Stimulated activated CD8-positive, alpha-beta memory T cell treated with anti-CD3 and anti-CD28 coated beads, Interleukin-7, amount 100 ng/mL, for 4 hours (primary cell): ENCODE measurements at regions not wholly inside any gene's neighbourhood (a gene's known extent, or its start where the extent isn't known, plus 50 kb on each side); places are given as distances from the start of the nearest gene placed in this dataset.

Source experiments
- DNase-seq, 2 donors: peaks; one replicate each; pipeline ENCODE4 v3.0.0-alpha.2; 2020; ENCODE audit warnings: low read depth in 2 of 2

- DNase-seq: no peak
These were observed 1013.1 kb upstream of the TMEM132C start for GRCh38 chr12:127253797-127254327.

GRCh38 chr12:127254420-127254955, 1012.5 kb upstream of the TMEM132C start:
- no peak for DNase-seq

DNA sequence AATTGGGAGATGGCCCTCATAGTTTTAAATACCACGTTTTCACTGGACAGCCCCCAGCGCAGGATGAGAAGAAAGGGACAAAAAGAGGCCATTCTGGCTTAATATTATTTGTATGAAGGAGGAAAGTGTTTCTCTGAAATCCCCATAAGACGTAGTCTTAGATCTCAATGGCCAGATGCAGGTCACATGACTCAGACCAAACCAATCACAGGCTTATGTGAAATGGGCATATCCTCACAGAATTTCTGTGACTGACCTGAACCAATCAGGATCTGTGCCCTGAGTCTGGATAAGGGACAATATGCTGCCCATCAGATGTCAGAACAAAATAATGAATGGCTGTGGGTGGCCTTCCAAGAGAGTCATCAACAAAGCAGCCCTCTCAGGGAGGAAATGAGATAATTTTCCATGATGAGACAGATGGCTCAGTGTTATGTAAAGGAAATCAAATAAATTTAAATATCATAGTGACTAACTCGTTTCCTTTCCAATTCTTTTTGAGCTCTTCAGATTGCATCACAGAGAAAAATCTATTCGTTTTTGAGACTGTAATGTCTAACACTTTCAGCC, 1009.5 kb upstream of the TMEM132C start:
- DNase-seq: no peak

DNA sequence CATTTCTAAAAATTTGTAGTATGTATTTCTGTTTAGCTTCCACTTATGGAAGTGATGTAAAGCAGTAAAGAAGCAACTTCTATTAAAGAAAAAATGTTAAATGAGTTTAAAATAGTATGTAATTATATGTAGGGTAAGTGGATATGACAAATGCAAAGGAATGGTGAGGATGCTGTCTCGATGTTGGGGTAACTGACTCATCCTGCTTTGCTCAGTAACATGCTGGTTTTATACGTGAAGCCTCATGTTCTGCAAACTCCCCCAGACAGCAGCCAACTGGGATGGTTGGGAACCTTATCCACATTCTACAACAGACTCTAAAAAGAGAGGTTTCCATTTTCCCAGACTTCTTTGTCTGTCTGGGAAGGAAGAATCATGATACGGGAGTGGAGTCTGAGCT, 1006.4 kb upstream of the TMEM132C start:
- no peak for DNase-seq

- no peak for DNase-seq
These were observed 1006.0 kb upstream of the TMEM132C start for GRCh38 chr12:127260999-127261398.

DNA sequence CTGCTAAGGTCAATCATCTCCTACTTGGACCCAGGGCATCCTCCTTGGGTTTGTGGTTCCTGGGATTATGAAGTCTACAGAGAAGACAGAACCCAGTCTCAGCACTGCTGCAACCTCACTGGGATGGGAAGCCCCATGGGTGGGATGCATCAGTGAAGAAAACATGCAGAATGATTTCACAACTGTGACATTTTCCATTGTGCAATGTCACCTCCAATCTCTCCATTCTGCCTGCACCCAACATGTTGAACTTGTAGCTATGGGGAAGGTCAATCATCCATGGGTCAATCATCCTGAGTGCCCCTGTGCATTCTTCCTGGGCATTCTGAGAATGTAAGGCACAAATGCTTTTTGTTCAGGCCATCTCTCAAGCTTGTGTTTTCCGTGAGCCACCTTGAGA, 1004.4 kb upstream of the TMEM132C start:
- no peak for DNase-seq

DNA sequence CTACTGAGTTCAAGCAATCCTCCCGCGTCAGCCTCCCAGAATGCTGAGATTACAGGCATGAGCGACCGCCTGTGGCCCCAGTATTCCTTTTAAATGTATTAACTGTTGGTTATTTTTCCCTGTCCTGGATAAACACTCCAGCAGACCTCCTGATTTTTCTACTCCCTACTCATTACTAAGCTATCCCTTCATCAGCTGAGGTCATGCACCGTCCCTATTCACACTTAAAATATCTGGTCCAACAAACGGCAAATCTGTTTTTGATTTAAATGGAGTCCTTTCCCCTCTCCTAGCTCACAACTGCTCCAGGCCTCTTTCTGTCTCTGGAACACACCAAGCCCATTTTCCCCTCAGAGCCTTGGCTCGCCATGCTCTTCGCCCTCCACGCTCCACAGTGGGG, 1003.3 kb upstream of the TMEM132C start:
- DNase-seq: no peak

GRCh38 chr12:127267128-127267527, 999.8 kb upstream of the TMEM132C start:
- DNase-seq: no peak

DNA sequence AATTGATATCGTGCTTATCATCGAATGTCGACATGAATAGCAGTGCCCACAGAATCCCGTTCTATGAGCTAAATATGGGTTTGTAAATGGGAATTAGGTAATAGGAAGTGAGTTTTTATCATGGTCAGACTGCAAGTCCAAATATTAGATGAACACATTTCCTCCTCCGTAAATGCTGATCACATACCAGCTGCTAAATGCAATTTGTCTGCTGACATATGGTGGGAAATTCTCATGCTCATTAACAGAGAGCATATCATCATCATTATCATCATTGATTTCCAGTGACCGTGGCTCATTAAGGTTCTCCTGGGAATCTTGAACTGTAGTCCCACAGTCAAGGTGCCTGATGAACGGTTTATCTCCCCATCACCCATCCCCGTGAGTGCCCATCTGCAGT, 998.8 kb upstream of the TMEM132C start:
- DNase-seq: no peak

DNA sequence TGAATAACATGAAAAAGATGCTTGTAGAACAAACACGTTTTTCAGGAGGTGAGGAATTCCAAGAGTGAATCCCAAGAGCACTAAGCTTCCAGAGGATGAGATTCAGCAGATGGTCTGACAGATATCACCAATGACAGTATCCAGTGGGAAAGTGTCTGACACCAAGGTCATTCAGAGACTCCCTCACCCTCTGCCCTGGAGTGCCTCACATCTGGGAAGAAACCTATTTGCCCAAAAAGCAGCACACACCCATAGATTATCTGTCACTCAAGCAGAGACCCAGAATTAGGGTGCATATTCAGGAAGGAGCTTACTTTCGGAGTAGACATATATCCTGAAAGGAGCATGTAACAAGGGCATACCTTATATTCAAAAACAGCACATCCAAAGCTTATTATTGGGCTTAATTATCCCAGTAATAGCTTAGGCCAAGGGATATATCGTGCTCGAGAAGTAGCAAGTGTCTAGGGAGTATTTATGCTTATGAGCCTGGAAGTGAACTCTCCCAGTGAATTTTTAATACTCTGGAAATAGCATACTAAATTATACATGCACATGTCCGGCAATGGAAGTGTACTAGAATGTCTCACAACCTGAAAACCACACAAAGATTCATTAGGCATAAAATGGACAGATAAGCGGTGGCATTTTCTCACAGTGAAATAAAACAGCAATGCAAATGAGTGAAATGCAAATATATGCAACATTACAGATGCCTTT, 998.1 kb upstream of the TMEM132C start:
- DNase-seq: no peak

GRCh38 chr12:127270193-127270592, 996.8 kb upstream of the TMEM132C start:
- no peak for DNase-seq

DNA sequence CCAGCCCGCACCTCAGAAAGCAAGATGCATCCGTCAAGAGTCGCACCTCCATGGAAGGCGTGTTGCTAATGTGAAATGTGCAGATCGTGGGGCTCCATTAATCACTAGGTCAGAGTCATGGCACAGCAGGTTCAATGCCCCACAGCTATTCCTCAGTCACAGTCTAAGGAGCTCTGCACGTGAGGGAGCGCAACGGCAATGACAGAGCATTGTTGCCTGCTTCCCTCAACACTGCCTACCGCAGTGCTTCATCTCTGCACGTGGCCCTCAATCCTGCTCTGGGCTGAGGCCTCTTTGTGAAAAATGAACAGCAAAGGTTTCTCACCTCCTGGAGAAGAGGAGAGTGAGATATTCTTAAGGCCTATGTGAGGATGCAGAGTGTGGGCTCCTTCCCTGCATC, 995.2 kb upstream of the TMEM132C start:
- DNase-seq: no peak

- DNase-seq: no peak
These were observed 994.1 kb upstream of the TMEM132C start for GRCh38 chr12:127272864-127273263.

GRCh38 chr12:127273626-127274025, 993.3 kb upstream of the TMEM132C start:
- DNase-seq: no peak

DNA sequence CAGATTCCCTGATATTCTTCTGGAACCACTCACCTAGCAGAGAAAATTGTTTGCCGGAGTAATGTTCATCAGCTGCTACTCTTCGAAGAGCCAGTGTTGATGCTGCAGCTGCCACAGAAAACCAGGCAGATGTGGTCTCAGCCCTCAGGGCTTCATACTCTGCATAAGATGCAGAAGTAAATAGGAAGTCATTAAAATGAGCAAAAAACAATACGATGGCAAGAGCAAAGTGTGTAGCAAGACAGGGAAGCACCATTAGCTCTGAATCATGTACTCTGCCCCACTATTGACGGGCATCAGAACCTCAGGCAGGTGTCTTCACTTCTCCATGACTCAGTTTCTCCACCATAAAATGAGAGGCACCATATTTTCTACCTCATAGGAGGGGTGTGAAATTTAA, 991.6 kb upstream of the TMEM132C start:
- no peak for DNase-seq

DNA sequence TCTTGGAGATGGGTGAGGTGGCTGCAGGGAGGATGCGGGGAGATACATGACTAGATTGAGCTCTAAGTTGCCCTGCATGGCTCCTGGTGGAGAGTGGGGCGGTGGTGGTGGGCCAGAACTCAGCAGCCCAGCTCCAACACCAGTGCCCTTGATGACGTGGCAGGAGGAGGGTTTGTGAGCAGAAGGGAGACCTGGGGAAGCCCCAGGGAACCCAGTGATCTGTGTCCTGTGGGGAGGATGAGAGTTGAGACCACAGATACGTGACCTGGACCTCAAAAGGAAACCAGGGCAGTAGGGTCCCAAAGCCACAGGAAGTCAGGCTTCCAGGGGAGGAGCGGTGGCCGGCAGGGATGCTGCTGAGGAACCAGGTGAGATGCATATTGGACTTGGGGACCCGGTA, 989.1 kb upstream of the TMEM132C start:
- no peak for DNase-seq

DNA sequence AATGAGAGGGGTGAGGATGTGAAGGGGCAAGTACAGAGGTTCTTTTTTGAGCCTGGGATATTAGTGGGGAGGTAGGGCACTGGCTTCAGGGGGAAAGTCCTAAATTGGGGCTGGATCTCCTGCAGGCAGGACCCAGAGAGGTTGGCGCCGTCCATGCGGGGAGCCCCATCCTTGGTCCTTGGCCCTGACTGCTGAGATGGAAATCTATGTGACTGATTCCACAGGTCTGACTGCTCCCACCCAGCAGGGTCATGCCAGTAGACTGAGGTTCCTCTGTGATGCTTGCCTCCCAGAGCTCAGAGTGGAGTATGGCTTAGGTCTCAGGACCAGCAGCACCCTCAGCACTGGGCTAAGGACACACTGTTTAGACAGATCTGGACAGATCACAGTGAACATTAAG, 988.6 kb upstream of the TMEM132C start:
- no peak for DNase-seq

DNA sequence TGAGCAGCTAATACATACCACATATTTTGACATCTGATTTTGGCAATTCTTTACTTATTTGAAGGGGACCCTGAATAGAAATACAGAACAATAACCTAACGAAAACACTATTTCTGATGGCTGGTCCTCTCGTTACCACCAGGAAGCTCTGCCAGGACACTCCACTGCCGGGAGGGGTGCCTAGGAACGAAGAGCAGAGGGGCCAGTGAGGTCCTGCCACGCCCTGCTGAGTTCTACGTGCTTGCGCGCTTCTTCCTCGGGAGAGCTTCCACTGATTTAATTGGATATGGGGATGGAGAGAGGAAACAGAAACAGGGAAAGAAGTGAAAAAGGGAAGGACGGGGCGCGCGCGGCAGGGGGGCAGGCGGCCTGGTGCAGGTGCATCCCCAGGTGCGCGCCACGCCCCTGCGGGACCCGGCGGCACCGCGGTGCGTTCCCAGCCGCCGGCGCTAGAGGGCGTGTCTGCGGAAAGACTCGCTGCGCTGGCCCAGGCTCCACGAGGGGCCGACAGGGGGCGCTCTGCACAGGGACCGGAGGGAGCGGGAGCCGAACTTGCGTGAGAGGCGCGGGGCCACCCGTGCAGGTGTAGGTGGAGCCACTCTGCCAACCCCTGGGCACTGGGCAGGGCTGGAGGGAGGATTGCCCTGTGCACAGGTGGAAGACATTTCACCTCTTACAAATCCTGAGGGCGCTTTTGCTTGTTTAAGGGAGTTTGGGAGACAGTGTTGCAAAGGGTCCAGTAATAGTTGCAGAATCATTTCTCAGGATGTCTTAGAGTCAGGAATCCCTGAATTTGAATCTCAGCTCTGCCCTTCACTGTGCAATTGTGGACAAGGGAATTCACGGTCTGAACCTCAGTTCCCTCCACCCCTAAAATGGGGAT, 986.3 kb upstream of the TMEM132C start:
- DNase-seq: peak; percentile 5 to 23

DNA sequence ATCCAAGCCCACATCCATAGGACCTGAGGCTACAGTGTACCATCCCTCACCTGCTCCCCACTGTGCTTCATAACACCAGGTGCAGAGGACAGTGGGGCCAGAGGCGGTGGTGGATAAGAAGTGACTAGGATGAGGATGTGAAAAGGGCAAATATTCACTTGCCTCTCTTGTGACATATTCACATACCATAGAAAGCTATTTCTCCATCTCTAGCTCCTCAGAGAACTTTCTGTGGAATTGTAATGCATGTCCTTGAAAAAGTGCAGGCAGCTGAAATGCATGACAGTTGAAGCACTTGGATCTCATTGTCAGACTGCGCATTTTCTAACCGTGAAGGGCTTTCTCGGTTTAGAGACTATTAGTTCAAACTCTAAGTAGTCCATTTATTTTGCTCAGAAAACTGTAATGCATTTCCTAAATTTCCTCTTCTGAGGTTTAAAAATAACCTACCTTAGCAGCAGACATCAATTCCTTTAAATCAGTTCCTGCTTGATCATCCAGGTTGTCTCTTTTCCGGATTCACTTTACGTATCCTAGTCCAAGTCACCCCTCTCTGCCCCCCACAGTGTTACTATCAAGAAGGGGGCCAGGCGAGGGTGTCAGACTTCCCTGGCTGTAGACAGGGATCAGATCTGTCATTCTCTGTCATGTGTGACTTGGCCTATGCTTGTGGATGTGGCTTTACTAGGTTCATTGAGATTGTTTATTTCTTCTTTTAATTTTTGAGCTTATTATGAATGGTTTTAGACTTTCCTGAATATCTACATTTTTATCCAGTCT, 984.0 kb upstream of the TMEM132C start:
- no peak for DNase-seq

DNA sequence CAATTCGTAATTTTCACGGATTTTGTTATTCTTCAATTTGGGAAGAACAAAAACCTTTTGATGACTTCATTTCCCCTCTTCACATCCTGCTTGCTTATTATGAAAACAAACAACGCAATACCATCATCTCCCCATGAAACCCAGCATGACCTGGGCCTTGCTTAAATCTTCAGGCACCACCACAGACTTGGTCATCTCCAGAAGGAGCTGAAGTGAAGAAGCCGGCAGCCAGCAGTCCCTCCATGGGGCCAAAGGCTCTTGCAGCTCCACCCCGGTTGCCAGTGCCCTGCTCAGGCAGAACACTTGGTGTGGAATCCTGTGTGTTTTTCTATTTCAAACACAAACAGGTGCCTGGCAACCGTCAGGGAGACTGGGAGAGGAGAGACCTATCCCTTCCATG, 982.9 kb upstream of the TMEM132C start:
- DNase-seq: no peak

- no peak for DNase-seq
These were observed 982.0 kb upstream of the TMEM132C start for GRCh38 chr12:127284870-127285431.
